ENCODE measurements at regions not wholly inside any gene's neighbourhood (a gene's known extent, or its start where the extent isn't known, plus 50 kb on each side); places are given as distances from the start of the nearest gene placed in this dataset.

GRCh38 chr2:65706411-65706810, 274.0 kb upstream of the SPRED2 start:
- no peak for DNase-seq (ENCODE audit: low read depth)

- DNase-seq (ENCODE audit: low read depth) = no peak
Measured at GRCh38 chr2:65701191-65701590, 268.8 kb upstream of the SPRED2 start.

- no peak for DNase-seq (ENCODE audit: low read depth)
Measured at GRCh38 chr2:65700720-65701119, 268.3 kb upstream of the SPRED2 start.

- no peak for DNase-seq (ENCODE audit: low read depth)
Measured at GRCh38 chr2:65700004-65700651, 267.7 kb upstream of the SPRED2 start.

- DNase-seq (ENCODE audit: low read depth) = no peak
Measured at GRCh38 chr2:65691816-65692215, 259.4 kb upstream of the SPRED2 start.

- no peak for DNase-seq (ENCODE audit: low read depth)
Measured at GRCh38 chr2:65688141-65688886, 255.9 kb upstream of the SPRED2 start.

- DNase-seq (ENCODE audit: low read depth) = no peak
Measured at GRCh38 chr2:65687614-65688013, 255.2 kb upstream of the SPRED2 start.

- no peak for DNase-seq (ENCODE audit: low read depth)
Measured at GRCh38 chr2:65686928-65687521, 254.6 kb upstream of the SPRED2 start.

GRCh38 chr2:65681503-65681902, 249.1 kb upstream of the SPRED2 start:
- DNase-seq (ENCODE audit: low read depth) = no peak

- no peak for DNase-seq (ENCODE audit: low read depth)
Measured at GRCh38 chr2:65678779-65679391, 246.5 kb upstream of the SPRED2 start.

GRCh38 chr2:65675350-65675749, 243.0 kb upstream of the SPRED2 start:
- DNase-seq (ENCODE audit: low read depth) = no peak

GRCh38 chr2:65671670-65672242, 239.4 kb upstream of the SPRED2 start:
- no peak for DNase-seq (ENCODE audit: low read depth)

GRCh38 chr2:65669574-65669973, 237.2 kb upstream of the SPRED2 start:
- DNase-seq (ENCODE audit: low read depth) = no peak

- no peak for DNase-seq (ENCODE audit: low read depth)
Measured at GRCh38 chr2:65668744-65669143, 236.3 kb upstream of the SPRED2 start.

- DNase-seq (ENCODE audit: low read depth) = peak; percentile 85
Measured at GRCh38 chr2:65666156-65666725, 233.8 kb upstream of the SPRED2 start.

- no peak for DNase-seq (ENCODE audit: low read depth)
Measured at GRCh38 chr2:65664931-65665330, 232.5 kb upstream of the SPRED2 start.

- DNase-seq (ENCODE audit: low read depth) = no peak
Measured at GRCh38 chr2:65663831-65664407, 231.5 kb upstream of the SPRED2 start.

GRCh38 chr2:65662654-65663432, 230.4 kb upstream of the SPRED2 start:
- DNase-seq (ENCODE audit: low read depth) = peak; percentile 15

- DNase-seq (ENCODE audit: low read depth) = no peak
Measured at GRCh38 chr2:65661980-65662653, 229.7 kb upstream of the SPRED2 start.

- no peak for DNase-seq (ENCODE audit: low read depth)
Measured at GRCh38 chr2:65660340-65660739, 227.9 kb upstream of the SPRED2 start.

All from HT1080 (cell line).